ENCODE measurements at regions not wholly inside any gene's neighbourhood (a gene's known extent, or its start where the extent isn't known, plus 50 kb on each side); places are given as distances from the start of the nearest gene placed in this dataset.
A peak's percentile ranks its signal among the peaks of the same experiment; 100 is the strongest.

DNA sequence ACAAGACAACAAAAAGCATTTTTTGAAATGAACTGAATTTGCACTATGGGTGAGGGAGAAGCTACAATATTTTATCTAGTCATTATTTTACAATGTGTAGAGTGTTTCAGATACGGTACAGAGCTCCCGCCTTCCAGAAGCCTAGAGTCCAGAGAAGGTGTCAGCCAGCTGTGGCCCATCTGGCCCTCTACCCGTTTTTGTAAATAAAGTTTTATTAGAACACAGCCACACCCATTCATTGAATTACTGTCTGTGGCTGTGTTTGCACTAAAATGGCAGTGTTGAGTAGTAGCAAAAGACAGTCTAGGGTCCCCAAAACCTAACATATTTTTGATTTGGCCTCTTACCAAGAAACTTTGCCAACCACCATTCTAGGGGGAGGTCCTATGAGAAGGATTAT, 162.0 kb downstream of the JCAD start (continued):
- TF ChIP-seq, protein P1, sequence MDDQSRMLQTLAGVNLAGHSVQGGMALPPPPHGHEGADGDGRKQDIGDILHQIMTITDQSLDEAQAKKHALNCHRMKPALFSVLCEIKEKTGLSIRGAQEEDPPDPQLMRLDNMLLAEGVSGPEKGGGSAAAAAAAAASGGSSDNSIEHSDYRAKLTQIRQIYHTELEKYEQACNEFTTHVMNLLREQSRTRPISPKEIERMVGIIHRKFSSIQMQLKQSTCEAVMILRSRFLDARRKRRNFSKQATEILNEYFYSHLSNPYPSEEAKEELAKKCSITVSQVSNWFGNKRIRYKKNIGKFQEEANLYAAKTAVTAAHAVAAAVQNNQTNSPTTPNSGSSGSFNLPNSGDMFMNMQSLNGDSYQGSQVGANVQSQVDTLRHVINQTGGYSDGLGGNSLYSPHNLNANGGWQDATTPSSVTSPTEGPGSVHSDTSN (IDR thresholded peaks at IDR 0.05), result no peak

DNA sequence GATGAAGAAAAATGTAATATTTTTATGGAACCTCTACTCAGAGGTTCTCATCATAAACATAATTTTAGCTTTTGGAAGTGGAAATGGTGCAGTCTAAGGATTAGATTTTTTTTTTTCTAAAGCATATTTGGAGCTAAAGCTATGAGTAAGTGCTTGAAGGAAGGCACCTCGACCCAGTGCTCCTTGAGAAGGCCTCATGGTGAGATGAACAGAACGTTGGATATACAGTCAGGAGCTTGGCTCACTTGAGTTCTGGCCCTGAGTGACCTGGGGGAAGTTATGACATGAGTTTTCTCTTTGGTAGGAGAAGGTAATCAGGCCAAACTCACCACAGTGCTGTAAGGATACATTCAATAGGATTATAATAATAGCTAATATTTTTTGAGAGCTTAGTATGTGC, 163.3 kb downstream of the JCAD start:
- ChIA-PET CTCF (interaction anchor here (1.4 kb wide), 1 partner anchor 10 kb away, joined by 3 read pairs; no protein-coding TSS in a partner anchor), POLR2A (no interaction called here)
- Histone ChIP-seq H3K9ac (peak overlapping the region; percentile 47; the same call in 1 of the 2 replicates), H2AFZ (ENCODE audit: low read depth) (peak overlapping the region; percentile 54), H3K9me2 (no peaks in the 10 kb centered on the region), H3K79me2 (ENCODE audit: insufficient read depth) (no peaks in the 10 kb centered on the region), H3K36me3 (replicated peaks in 1 of 2; ENCODE audit: control insufficient read depth in 1 of 2, insufficient read depth in 2 of 2, low read length in 1 of 2) (no peaks in the 10 kb centered on the region), H3K27ac (ENCODE audit: low read depth in 2 of 2, low read length in 1 of 2) (peak overlapping the region; percentile 88 to 96), H3K27me3 (ENCODE audit: insufficient read depth) (no peaks in the 10 kb centered on the region), H3F3A (replicated peaks; ENCODE audit: insufficient read depth) (peaks cover 22% of the 10 kb centered on the region), H4K20me1 (ENCODE audit: insufficient read depth) (no peaks in the 10 kb centered on the region), H3K9me3 (0 out of 2 replicates have a peak, but pooled peaks cover 6% of the 10 kb centered on the region), H3K4me3 (ENCODE audit: low read depth in 2 of 2, low read length in 1 of 2) (peak overlapping the region in 1 of 2 experiments; percentile 13; a peak in 1 of 4 replicates), H3K4me1 (ENCODE audit: control insufficient read depth in 1 of 2, insufficient read depth in 2 of 2, low read depth in 1 of 2, low read length in 1 of 2) (peaks cover 2 to 9% of the 10 kb centered on the region in 2 experiments; a peak in 2 of 4 replicates), H3K4me2 (peak overlapping the region; percentile 58)
- DNase-seq, result no peak
- TF ChIP-seq, protein P1 (IDR thresholded peaks at IDR 0.05), result no peak
- TF ChIP-seq CHD2 (IDR thresholded peaks at IDR 0.05; ENCODE audit: low read length, partially characterized antibody) (no peak), FOXJ3 (CRISPR knock-in tag; IDR thresholded peaks at IDR 0.05) (no peak), POLR2AphosphoS5 (IDR thresholded peaks at IDR 0.05; ENCODE audit: low read depth, low read length) (no peak), TCF12 (IDR thresholded peaks at IDR 0.05) (no peak), NFIC (IDR thresholded peaks at IDR 0.05; ENCODE audit: borderline replicate concordance) (no peak), MEF2A (IDR thresholded peaks at IDR 0.05; ENCODE audit: borderline replicate concordance, low read depth) (no peak), RXRA (IDR thresholded peaks at IDR 0.05; ENCODE audit: borderline replicate concordance, low read depth) (no peak), MXI1 (IDR thresholded peaks at IDR 0.05; ENCODE audit: low read depth, low read length) (no peak), EP300 (IDR thresholded peaks at IDR 0.05; ENCODE audit: borderline replicate concordance in 1 of 2, low read depth in 1 of 2, low read length in 1 of 2) (no peak)
- TF ChIP-seq, protein P2, sequence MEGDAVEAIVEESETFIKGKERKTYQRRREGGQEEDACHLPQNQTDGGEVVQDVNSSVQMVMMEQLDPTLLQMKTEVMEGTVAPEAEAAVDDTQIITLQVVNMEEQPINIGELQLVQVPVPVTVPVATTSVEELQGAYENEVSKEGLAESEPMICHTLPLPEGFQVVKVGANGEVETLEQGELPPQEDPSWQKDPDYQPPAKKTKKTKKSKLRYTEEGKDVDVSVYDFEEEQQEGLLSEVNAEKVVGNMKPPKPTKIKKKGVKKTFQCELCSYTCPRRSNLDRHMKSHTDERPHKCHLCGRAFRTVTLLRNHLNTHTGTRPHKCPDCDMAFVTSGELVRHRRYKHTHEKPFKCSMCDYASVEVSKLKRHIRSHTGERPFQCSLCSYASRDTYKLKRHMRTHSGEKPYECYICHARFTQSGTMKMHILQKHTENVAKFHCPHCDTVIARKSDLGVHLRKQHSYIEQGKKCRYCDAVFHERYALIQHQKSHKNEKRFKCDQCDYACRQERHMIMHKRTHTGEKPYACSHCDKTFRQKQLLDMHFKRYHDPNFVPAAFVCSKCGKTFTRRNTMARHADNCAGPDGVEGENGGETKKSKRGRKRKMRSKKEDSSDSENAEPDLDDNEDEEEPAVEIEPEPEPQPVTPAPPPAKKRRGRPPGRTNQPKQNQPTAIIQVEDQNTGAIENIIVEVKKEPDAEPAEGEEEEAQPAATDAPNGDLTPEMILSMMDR (IDR thresholded peaks at IDR 0.05), result no peak
- TF ChIP-seq, protein P3, sequence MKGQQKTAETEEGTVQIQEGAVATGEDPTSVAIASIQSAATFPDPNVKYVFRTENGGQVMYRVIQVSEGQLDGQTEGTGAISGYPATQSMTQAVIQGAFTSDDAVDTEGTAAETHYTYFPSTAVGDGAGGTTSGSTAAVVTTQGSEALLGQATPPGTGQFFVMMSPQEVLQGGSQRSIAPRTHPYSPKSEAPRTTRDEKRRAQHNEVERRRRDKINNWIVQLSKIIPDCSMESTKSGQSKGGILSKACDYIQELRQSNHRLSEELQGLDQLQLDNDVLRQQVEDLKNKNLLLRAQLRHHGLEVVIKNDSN (IDR thresholded peaks at IDR 0.05; ENCODE audit: borderline replicate concordance, low read depth), result no peak
- 43% methylated on average over 2 of the region's 2 CpGs for WGBS (ENCODE audit: low lambda C conversion rate)

All from SK-N-SH (cell line).